Lung (tissue), 11 donors: ENCODE measurements at regions not wholly inside any gene's neighbourhood (a gene's known extent, or its start where the extent isn't known, plus 50 kb on each side); places are given as distances from the start of the nearest gene placed in this dataset.
"Not testable (repeated sequence)": the region's sequence is repeated elsewhere in the genome, so short reads cannot be mapped to it uniquely, and the experiment has no call there.

Source experiments
- ATAC-seq: fragments of 200-7000 bp; cut with Tn5 transposase; one replicate; pipeline ENCODE4 v1.9.1; 2020; ENCODE audit warnings: moderate number of reproducible peaks; ENCODE audit not compliant: insufficient read depth, low FRiP score
- DNase-seq, 3 donors: peaks; one replicate each; pipeline ENCODE4 v3.0.0-alpha.2; 2013 to 2017
- H3K27ac ChIP-seq, 2 donors: one replicate each; pipeline ENCODE4 v1.5.1; 2013; ENCODE audit warnings: mild to moderate bottlenecking in 2 of 2, moderate library complexity in 2 of 2, control low read depth in 1 of 2, inconsistent platforms in 1 of 2, low read depth in 1 of 2, low read length in 1 of 2
- H3K27me3 ChIP-seq, 3 donors: one replicate each; pipeline ENCODE4 v1.5.1; 2013; ENCODE audit warnings: low read length in 2 of 3; ENCODE audit not compliant: control insufficient read depth in 3 of 3, insufficient read depth in 3 of 3
- H3K36me3 ChIP-seq, 4 donors: one replicate each; pipeline ENCODE4 v1.5.1; 2013; ENCODE audit warnings: low read length in 4 of 4, mild to moderate bottlenecking in 1 of 4, moderate library complexity in 1 of 4; ENCODE audit not compliant: control insufficient read depth in 4 of 4, insufficient read depth in 4 of 4
- H3K4me1 ChIP-seq, 5 donors: one replicate each; pipeline ENCODE4 v1.5.1; 2013; ENCODE audit warnings: low read length in 5 of 5, mild to moderate bottlenecking in 2 of 5, moderate library complexity in 1 of 5; ENCODE audit not compliant: control insufficient read depth in 5 of 5, insufficient read depth in 5 of 5
- H3K4me3 ChIP-seq: one replicate; pipeline ENCODE4 v1.5.1; 2013; ENCODE audit warnings: mild to moderate bottlenecking, control low read depth, moderate library complexity
- H3K9ac ChIP-seq, 2 donors: one replicate each; pipeline ENCODE4 v1.5.1; 2013; ENCODE audit warnings: low read length in 2 of 2, control low read depth in 1 of 2; ENCODE audit not compliant: insufficient read depth in 1 of 2
- H3K9me3 ChIP-seq, 4 donors: one replicate each; pipeline ENCODE4 v1.5.1; 2013; ENCODE audit warnings: low read length in 3 of 4, mild to moderate bottlenecking in 1 of 4, moderate library complexity in 1 of 4; ENCODE audit not compliant: control insufficient read depth in 4 of 4, insufficient read depth in 3 of 4
- WGBS, 2 donors: extraction: QIAGEN DNeasy Blood & Tissue Kit; methylation state at CpG; one replicate each; pipeline ENCODE4 v1.1.7; 2013; 5-methylcytosine and 5-hydroxymethylcytosine counted together
- TF ChIP-seq, protein P1 (sequence below): IDR thresholded peaks from 2 replicates; pipeline ENCODE4 v1.5.1; 2012; ENCODE audit warnings: mild to moderate bottlenecking; ENCODE audit errors: control extremely low read depth, extremely low read depth
- donor health status: control.
- donor health status: control.
- donor health status: Bipolar disorder and iron deficiency.
- donor health status: healthy.
- donor health status: DM: yes; HTN: yes; CAD: no.

DNA sequence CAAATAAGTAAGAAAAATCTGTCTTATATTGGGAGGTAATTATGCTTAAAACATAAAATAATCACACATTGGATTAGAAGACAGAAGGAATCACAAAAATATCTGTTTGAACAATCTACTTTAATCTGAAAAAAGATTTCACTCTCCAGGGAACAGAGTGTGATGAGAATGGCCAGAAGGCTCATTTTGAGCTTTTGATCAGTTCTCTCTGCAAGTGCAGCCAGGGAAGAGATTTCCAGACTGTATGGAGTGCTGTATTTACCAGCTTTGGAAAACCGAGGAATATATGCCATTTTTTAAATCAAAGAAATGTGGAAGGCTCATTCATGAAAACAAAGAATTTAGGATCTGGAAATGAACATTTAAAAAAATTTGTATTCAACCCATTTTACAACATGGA lies 83.0 kb upstream of the WAC start:
- Histone ChIP-seq H3K4me1 (no peaks in the 10 kb centered on the region), H3K27ac (no peak overlapping the region), H3K4me3 (no peak overlapping the region), H3K36me3 (no peaks in the 10 kb centered on the region), H3K9me3 (no peaks in the 10 kb centered on the region), H3K9ac (no peak overlapping the region), H3K27me3 (peaks cover 0 to 5% (median 0%) of the 10 kb centered on the region in 3 donors)
- no peak for ATAC-seq
- DNase-seq, result no peak
- 82 to 92% methylated on average over 1 of the region's 1 CpG for WGBS, 2 donors
- TF ChIP-seq, protein P1, sequence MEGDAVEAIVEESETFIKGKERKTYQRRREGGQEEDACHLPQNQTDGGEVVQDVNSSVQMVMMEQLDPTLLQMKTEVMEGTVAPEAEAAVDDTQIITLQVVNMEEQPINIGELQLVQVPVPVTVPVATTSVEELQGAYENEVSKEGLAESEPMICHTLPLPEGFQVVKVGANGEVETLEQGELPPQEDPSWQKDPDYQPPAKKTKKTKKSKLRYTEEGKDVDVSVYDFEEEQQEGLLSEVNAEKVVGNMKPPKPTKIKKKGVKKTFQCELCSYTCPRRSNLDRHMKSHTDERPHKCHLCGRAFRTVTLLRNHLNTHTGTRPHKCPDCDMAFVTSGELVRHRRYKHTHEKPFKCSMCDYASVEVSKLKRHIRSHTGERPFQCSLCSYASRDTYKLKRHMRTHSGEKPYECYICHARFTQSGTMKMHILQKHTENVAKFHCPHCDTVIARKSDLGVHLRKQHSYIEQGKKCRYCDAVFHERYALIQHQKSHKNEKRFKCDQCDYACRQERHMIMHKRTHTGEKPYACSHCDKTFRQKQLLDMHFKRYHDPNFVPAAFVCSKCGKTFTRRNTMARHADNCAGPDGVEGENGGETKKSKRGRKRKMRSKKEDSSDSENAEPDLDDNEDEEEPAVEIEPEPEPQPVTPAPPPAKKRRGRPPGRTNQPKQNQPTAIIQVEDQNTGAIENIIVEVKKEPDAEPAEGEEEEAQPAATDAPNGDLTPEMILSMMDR, result no peak

DNA sequence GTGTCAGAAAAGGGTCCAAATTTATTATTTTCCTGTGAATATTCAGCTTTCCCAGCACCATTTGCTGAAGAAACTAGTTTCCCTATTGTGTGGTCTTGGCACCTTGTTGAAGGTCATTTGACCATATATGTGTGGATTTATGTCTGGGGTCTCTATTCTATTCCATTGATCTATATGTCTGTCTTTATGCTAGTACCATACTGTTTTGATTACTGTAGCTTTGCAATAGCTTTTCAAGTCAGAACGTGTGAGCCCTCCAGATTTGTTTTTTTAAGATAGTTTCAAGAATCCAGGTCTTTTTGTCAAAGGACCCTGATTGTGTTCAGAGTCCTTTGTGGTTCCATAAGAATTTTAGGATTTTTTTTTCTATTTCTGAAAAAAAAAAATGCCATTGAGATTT lies 79.0 kb upstream of the WAC start:
- Histone ChIP-seq H3K27ac (no peak overlapping the region), H3K9me3 (no peaks in the 10 kb centered on the region), H3K36me3 (no peaks in the 10 kb centered on the region), H3K4me3 (no peak overlapping the region), H3K27me3 (peaks cover 0 to 5% (median 0%) of the 10 kb centered on the region in 3 donors), H3K9ac (no peak overlapping the region), H3K4me1 (no peaks in the 10 kb centered on the region)
- TF ChIP-seq, protein P1, result no peak
- DNase-seq, result no peak
- no peak for ATAC-seq
- whole genome bisulfite sequencing, 2 donors, result 77 to 97% methylated on average over 1 of the region's 1 CpG

DNA sequence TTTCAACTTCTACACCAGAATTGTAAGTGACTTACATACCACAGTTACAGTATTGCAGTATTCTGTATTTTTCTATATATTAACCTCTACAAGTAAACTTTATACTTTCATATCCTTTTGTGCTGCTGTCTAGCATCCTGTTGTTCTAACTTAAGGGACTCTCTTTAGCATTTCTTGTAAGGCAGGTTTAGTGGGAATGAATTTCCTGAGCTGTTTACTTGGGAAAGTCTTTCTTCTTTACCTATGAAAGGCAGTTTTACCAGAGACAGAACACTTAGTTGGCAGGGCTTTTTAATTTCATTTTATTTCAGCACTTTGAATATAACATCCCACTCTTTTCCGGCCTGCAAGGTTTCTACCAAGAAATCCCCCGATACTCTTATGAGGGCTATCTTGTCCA lies 75.8 kb upstream of the WAC start:
- Histone ChIP-seq H3K4me1 (no peaks in the 10 kb centered on the region), H3K27ac (no peak overlapping the region), H3K36me3 (no peaks in the 10 kb centered on the region), H3K4me3 (no peak overlapping the region), H3K9me3 (no peaks in the 10 kb centered on the region), H3K27me3 (no peaks in the 10 kb centered on the region), H3K9ac (no peak overlapping the region)
- DNase-seq, result no peak
- TF ChIP-seq, protein P1, result no peak
- 75 to 94% methylated on average over 2 of the region's 2 CpGs for WGBS, 2 donors
- ATAC-seq, result no peak

DNA sequence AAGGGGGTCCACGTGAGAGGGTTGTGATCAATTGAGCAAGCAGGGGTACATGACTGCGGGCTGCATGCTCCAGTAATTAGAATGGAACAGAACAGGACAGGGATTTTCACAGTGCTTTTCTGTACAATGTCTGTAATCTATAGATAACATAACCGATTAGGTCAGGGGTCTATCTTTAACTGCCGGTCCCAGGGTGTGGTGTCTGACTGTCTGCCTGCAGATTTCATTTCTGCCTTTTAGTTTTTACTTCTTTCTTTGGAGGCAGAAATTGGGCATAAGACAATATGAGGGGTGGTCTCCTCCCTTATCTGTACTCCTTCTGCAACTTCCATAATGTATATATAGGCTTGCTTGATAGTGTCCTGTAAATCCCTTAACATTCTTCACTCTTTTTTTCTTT lies 75.0 kb upstream of the WAC start:
- not testable (repeated sequence) for H3K4me3 ChIP-seq, H3K27me3 ChIP-seq, H3K9me3 ChIP-seq, H3K9ac ChIP-seq, DNase-seq, H3K4me1 ChIP-seq, H3K36me3 ChIP-seq, H3K27ac ChIP-seq, ATAC-seq
- WGBS, 2 donors, result 73 to 86% methylated on average over 4 of the region's 4 CpGs
